Activated CD8-positive, alpha-beta memory T cell treated with anti-CD3 and anti-CD28 coated beads, Interleukin-2, amount 50 U/mL, for 4 hours (primary cell): ENCODE measurements at regions not wholly inside any gene's neighbourhood (a gene's known extent, or its start where the extent isn't known, plus 50 kb on each side); places are given as distances from the start of the nearest gene placed in this dataset.
"Not testable (repeated sequence)": the region's sequence is repeated elsewhere in the genome, so short reads cannot be mapped to it uniquely, and the experiment has no call there.

ENCODE experiments used
- DNase-seq: peaks from one replicate; pipeline ENCODE4 v3.0.0-alpha.2; 2020

DNA sequence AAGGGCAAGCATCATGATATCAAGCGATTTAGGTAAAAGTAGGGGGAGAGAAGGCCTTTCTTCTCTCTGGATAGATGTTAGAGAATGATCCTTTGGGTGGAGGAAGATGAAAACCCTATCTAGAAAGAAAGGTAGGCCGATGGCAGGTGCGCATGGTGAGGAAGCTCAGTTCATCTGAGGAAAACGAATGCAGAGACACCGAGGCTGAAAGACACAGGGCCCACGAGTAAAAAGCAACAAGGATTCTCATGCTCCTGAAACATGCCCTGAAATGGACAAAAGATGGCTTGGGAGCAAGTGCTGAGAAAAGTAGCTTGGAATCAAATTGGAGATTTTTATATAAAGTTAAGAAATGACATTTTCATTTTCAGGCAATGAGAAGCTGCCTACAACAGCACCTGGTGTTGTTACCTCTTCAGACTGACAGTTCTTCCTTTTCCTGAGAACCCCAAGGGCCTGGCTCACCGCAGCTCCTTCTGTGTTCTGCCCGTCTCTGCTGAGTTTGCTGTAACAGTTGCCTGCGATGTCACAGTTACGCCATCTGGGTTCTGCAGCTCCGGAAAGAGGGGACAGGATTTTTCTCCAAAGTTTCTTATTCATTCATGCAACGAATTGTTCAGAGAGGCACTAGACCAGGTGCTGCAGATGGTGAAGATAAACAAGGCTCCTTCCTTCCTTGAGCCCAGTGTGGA lies 402.0 kb upstream of the KLF6 start:
- DNase-seq, result no peak

GRCh38 chr10:4183761-4184261 lies 398.8 kb upstream of the KLF6 start:
- no peak for DNase-seq

DNA sequence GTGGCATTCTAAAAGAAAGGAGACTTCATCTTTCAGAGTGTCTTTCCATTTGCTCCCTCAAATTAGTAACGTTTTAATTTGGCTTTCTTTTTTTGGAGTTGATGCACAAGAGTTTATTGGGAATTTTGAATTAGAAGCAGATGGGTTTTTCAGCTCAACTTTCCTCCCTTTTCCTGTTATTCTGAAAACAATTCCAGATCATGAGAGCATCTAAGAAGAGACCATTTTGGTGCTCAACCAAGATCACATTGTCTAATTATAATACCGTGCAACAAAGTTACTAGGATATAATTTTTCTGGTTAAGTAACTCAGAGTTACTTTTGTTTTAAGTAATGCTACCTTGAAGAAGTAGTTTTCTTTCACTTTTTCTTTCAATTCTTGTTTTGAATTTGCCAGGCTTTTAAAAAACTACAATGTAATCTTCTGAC lies 396.6 kb upstream of the KLF6 start:
- DNase-seq, result no peak

GRCh38 chr10:4181081-4181480 lies 396.1 kb upstream of the KLF6 start:
- no peak for DNase-seq

DNA sequence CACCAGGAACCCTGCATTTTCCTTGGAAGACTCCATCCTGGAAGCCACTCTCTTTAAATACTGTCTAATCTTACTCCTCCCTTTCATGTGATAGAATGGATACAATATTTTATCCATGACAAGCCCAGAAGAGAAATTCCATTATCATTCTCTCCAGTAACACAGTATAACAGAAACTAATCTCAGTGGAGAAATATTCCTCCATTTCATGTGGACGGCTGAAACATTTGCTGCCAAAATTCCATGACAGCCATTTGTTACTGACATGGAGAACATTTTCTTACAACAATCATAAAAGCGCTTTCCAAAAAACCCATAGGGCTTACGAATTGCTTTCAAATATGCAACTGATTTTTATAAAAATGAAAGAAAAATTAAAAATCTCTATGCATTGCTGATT lies 392.8 kb upstream of the KLF6 start:
- no peak for DNase-seq

GRCh38 chr10:4176500-4177281 lies 391.7 kb upstream of the KLF6 start:
- DNase-seq, result no peak

GRCh38 chr10:4174197-4174596 lies 389.2 kb upstream of the KLF6 start:
- DNase-seq, result no peak

DNA sequence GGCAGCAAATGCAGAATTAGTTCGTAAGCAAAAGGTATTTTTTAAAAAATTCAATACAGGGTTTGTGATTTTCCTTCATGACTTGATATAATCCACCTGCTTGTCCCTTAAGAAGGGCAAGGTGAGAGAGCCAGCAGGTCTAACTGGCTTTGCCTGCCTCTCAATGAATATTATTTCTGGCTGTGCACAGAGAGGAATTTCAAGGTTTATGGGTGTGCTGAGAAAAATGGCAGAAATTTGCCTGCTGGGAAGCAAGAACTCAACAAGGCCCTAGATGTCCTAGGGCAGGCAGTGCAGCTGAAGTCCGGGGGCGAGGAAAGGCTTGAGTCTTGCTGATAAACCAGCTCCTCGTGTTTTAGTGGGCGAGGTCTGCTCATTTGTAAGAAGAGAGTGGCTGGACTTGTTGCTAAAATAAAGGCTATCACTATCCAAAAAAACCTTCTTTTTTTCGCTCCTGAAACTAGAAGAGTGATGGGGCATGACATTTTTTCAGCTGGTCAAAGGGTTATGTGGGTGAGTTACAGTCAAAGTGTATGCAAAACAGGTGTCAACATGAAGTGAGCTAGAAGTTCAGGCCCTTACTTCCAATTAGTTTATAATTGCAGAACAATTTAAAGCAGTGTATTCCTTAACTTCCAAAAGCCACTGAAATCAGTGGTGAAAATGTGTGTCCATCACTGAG lies 385.8 kb upstream of the KLF6 start:
- DNase-seq, result no peak

DNA sequence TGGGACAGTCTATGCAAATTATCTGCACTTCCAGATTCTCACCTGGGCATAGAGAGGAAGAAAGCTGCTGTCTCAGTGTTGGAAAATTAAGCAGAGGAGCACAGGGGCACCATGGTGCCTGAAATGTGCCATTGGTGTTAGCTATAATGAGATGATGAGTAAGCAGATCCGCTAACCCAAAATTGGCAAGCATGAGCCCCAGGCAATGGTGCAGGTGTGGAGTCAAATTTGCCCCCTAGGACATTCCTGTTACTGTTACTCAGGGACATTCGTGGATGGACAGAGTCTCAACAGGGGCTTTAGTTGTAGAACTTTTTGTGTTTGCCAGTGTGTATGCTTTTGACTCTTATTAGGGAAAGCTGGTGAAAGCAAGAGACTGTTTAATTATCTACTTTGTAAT lies 385.2 kb upstream of the KLF6 start:
- DNase-seq, result no peak

- DNase-seq, result no peak
Measured at GRCh38 chr10:4169448-4169847, 384.4 kb upstream of the KLF6 start.

- DNase-seq, result no peak
Measured at GRCh38 chr10:4167216-4167615, 382.2 kb upstream of the KLF6 start.

DNA sequence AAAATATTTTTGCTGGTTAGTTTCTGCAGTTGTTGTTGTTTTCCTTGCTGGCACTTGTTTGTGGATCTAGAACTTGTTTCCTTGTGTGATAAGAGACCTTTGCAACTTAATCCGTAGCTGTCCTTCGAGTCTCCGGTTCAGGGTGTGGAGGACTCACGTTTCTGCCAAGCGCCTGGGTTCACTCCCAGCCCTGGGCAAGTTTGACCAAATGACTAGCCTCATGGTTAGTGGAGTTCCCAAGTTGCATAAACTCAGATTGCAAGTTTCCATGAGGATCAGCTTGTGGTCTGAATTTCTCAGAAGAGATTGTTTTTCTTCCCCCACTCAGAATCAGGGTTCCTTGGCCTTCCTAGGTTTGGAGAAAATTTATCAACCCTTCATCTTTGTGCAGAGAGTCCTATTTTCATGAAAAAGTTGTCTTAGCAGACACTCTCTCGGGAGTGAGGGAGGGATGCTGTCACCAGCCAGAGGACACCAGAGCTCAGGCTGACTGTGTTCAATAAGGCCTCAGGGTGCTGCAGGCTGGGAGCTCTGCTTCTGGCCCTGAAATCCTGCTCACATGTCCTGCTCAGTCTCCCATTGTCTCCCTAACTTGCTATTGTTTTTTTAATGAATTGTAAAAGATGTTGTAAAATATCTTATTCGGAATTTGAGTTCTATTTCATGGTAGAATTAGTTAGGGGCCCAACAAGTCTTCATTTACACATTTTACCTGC lies 377.7 kb upstream of the KLF6 start:
- DNase-seq, result no peak

GRCh38 chr10:4159173-4159572 lies 374.2 kb upstream of the KLF6 start:
- no peak for DNase-seq

DNA sequence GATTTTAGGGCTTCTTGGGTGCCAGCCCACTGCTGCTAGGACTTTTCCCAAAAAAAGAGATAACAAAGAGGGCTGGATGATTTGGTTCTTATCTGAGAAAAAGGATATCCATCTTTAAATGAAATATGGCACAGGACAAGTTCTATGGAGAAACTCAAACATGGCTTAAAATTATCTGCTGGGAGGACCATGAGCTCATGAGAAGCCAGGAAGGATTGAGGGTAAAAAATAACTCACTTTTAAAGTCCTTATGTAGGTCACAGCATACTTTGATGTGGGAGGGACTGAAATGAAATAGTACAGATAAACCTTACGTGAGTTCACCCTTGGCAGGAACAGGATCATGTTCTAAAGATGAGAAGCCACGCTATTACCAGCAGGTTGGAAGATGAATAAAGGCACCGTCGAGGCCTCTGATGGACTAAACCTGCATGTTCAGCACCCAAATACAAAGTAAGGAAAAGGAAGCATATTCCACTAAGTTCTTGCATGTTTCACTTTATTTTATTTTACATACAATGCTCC lies 369.2 kb upstream of the KLF6 start:
- DNase-seq, result no peak

GRCh38 chr10:4151466-4151865 lies 366.5 kb upstream of the KLF6 start:
- no peak for DNase-seq

- DNase-seq, result no peak
Measured at GRCh38 chr10:4150676-4151075, 365.7 kb upstream of the KLF6 start.

DNA sequence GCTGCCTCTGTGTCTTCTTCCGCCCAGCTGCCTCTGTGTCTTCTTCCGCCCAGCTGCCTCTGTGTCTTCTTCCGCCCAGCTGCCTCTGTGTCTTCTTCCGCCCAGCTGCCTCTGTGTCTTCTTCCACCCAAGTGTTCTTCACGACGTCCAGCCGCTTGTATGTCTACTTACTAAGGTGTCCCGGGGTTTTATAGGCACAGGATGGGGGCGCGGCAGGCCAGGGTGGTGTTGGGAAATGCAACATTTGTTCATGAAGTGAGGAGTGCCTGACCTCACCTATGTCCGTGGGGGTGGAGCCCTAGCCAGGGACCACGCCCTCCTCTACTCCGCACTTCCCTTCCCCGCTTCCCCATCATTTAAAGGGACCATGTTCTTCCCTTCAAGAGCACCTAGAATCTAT lies 364.5 kb upstream of the KLF6 start:
- not testable (repeated sequence) for DNase-seq

GRCh38 chr10:4147245-4147644 lies 362.2 kb upstream of the KLF6 start:
- no peak for DNase-seq

DNA sequence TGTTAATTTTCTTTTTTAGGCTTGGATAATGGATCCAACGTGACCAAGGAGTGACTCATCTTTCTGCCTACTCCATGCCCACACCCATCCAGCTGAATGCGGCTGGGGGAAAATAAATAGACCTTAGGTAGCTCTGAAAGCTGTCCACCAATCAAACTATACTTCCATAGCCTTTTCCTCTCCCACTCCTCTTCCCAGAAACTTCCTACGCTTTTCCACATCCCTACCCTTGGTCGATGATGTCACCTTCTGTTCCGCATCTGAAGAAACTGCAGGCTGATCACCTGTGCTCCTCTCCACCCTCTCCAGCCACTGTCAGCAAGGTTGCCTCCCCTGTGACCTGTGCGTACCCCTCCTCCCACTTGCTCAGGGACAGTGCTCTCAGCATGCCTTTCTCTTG lies 359.8 kb upstream of the KLF6 start:
- no peak for DNase-seq

DNA sequence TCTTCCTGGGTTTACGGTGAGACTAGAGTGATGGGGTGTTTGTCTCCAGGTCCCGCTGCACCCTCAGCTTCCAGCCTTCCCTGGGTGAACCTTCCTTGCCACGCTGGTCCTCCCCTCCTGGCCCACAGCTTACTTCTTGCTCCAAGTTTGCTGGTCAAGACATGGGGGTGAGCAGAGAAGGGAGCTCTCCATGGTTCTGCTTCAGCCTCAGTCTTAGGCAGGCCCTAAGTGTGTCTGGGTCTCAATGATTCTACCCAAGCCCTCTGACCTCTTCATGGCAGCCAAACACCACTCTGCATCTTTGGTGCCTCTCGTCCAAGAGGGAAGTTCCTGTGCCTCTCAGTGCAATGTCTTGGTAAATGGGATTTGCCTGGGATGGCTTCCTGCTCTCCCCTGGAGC lies 356.5 kb upstream of the KLF6 start:
- DNase-seq, result no peak

- DNase-seq, result no peak
Measured at GRCh38 chr10:4138146-4138721, 353.2 kb upstream of the KLF6 start.

- no peak for DNase-seq
Measured at GRCh38 chr10:4137299-4137698, 352.3 kb upstream of the KLF6 start.

DNA sequence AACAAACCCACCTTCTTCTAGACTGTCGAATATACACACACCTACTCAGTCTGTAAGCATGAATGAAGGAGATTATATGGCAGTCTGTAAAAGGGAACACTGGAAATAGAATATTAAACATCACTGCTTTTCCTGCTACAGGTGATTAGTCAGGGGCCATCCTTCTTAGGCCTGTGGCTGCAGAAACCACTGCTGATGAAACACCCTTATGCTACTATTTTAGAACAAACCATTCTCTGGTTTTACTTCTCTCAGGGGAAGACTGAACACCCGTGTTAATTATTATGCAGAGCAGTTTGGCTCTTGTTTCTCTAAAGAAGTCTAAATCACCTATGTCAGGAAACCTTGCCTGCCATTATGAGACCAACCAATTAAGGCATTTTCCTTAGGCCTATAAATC lies 351.1 kb upstream of the KLF6 start:
- no peak for DNase-seq
